ENCODE measurements at regions not wholly inside any gene's neighbourhood (a gene's known extent, or its start where the extent isn't known, plus 50 kb on each side); places are given as distances from the start of the nearest gene placed in this dataset.

GRCh38 chr16:89027281-89027680 is 50.3 kb upstream of the CBFA2T3 start:
- no peak for DNase-seq (ENCODE audit: low read depth in 2 of 2)

GRCh38 chr16:89031715-89032659 is 55.0 kb upstream of the CBFA2T3 start:
- peak; percentile 25 to 30 for DNase-seq (ENCODE audit: low read depth in 2 of 2)

- DNase-seq (ENCODE audit: low read depth in 2 of 2): no peak
These were observed 56.3 kb upstream of the CBFA2T3 start for GRCh38 chr16:89033304-89033703.

GRCh38 chr16:89033796-89034572 is 57.0 kb upstream of the CBFA2T3 start:
- no peak for DNase-seq (ENCODE audit: low read depth in 2 of 2)

GRCh38 chr16:89034573-89034961 is 57.6 kb upstream of the CBFA2T3 start:
- no peak for DNase-seq (ENCODE audit: low read depth in 2 of 2)

GRCh38 chr16:89034971-89035668 is 58.1 kb upstream of the CBFA2T3 start:
- DNase-seq (ENCODE audit: low read depth in 2 of 2): no peak

GRCh38 chr16:89035669-89036570 is 57.7 kb upstream of the ACSF3 start:
- no peak for DNase-seq (ENCODE audit: low read depth in 2 of 2)

GRCh38 chr16:89036776-89037175 is 56.9 kb upstream of the ACSF3 start:
- DNase-seq (ENCODE audit: low read depth in 2 of 2): no peak

GRCh38 chr16:89037261-89038152 is 56.1 kb upstream of the ACSF3 start:
- no peak for DNase-seq (ENCODE audit: low read depth in 2 of 2)

- DNase-seq (ENCODE audit: low read depth in 2 of 2): no peak
These were observed 55.4 kb upstream of the ACSF3 start for GRCh38 chr16:89038221-89038721.

- DNase-seq (ENCODE audit: low read depth in 2 of 2): no peak
These were observed 54.6 kb upstream of the ACSF3 start for GRCh38 chr16:89038811-89039735.

- DNase-seq (ENCODE audit: low read depth in 2 of 2): no peak
These were observed 53.9 kb upstream of the ACSF3 start for GRCh38 chr16:89039756-89040155.

GRCh38 chr16:89040391-89040790 is 53.3 kb upstream of the ACSF3 start:
- DNase-seq (ENCODE audit: low read depth in 2 of 2): no peak

GRCh38 chr16:89040861-89041570 is 52.6 kb upstream of the ACSF3 start:
- DNase-seq (ENCODE audit: low read depth in 2 of 2): no peak

- DNase-seq (ENCODE audit: low read depth in 2 of 2): no peak
These were observed 51.8 kb upstream of the ACSF3 start for GRCh38 chr16:89041571-89042481.

GRCh38 chr16:89042711-89043551 is 50.7 kb upstream of the ACSF3 start:
- no peak for DNase-seq (ENCODE audit: low read depth in 2 of 2)
